ENCODE measurements at regions not wholly inside any gene's neighbourhood (a gene's known extent, or its start where the extent isn't known, plus 50 kb on each side); places are given as distances from the start of the nearest gene placed in this dataset.

DNA sequence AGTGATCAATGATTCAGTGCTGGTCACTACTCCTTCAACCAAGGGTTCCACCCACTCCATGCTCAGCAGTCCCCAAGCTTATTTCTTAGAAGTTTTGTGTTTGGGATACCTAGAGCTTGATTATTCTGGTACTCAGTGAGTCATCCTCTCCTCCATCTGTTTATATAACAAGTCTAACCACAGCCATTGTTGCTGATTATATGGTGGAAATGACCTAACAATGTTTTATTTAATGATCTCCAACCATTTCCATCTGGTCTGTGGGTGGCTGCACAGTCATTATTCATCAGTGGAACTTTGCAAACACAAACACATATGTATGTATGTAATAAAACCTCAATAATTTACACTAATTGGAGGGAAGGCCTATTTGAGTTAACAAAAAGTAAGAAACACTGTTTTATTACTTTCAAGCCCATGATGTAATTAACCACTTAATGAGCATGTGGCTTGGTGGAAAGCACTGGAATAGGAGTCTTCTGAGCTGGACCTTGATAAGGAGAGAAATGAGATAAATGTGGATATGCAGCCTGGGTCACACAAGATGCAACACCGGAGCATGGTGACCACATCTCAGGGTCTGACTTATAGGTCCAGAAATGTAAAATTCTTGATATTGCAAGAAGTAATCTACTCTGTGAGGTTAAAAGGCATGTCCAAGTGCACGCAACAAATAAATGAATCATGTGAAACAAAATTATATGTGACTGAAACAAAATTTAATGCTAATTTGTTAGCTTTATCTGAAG lies 99.0 kb upstream of the WLS start:
- DNase-seq = no peak

DNA sequence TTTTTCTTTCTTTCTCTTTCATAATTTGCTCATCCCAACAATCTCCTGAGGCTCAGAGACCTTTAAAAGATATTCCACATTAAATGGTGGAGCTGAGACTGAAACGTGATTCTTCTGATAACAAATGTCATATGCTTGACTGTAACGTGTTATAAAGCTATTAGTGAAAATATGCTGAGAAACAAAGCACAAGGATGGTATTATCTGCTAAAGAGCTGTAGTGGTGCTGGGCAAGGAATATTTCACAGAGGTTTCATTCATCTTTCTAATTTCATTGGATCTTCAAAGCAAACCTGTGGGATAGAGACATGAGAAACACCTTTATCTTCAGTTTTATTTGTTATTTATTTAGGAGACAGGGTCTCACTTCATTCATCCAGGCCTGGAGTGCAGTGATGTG lies 98.1 kb upstream of the WLS start:
- DNase-seq = no peak

DNA sequence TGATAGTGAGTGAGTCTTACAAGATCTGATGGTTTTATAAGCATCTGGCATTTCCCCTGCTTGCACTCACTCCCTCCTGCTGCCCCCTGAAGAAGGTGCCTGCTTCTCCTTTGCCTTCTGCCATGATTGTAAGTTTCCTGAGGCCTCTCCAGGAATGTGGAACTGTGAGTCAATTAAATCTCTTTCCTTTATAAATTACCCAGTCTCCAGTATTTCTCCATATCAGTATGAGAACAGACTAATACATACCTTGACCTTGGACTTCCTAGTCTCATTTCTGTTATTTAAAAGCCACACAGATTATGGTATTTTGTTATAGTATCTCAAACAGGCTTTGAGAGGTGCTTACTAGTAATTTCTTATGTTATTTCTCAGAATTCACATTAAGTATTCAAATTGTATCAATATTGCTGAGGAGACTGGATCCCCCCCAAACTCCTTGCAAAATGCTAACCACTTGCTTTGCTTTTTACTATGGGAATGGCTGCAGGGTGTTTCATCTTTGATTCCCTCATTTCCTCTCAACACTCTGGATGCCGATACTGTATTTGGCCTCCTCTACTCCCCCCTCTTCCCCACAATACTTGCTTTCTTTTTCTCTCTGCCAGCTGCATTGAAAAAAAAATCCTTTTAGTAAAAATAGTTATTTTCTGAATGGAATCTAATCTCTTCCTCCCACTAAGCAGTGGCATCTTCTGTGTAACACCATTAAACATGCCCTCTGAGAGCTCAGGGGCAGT lies 96.9 kb upstream of the WLS start:
- no peak for DNase-seq

DNA sequence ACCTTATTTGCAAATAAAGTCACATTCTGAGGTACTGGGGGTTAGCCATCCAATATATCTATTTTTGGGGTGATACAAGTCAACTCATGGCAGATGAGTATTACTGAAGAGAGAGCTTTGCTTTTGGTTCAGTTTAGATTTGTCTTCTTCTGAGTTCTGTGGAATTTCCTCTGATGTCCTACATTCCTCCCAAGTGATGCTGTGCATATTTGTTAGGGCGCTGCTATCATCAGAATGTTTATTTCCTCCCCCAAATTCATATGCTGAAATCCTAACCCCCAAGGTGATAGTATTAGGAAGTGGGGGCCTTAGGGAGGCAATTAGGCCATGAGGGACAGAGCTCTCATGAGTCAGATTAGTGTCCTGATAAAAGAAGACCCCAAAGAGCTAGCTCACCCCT lies 96.2 kb upstream of the WLS start:
- DNase-seq = no peak

DNA sequence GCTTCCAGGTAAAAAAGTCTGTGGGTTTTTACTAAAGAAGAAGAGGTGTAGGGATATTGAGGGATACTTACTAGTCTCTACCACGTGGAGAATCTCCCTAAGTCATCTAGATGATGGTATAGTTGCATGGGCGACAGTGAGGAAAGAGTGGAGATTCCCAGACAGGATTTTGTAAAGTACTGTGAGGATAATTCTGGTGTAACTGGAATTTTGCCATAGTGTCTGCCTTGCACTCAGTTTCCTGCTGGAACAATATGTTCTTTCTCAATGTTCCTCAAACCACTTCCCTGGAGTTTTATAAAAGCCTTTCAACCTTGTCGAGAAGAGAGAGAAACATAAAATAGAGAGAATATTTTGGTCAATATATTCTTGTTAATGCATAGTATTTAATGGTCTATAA lies 95.1 kb upstream of the WLS start:
- no peak for DNase-seq

DNA sequence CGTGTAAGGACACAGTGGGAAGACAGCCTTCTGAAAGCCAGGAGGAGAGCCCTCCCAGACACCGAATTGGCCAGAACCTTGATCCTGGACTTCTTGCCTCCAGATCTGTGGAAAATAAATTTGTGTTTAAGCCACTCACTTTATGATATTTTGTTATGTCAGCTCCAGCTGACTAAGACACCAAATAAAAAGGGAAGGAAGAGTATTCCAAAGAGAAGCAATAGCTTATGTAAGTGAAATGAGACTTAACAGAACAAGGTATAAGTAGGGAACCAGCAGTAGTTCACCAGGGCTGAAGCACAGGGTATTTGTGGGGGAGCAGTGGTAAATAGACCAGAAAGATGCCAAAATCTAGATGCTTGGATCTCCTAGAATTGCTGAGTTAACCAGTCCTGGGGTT lies 94.2 kb upstream of the WLS start:
- DNase-seq = no peak

DNA sequence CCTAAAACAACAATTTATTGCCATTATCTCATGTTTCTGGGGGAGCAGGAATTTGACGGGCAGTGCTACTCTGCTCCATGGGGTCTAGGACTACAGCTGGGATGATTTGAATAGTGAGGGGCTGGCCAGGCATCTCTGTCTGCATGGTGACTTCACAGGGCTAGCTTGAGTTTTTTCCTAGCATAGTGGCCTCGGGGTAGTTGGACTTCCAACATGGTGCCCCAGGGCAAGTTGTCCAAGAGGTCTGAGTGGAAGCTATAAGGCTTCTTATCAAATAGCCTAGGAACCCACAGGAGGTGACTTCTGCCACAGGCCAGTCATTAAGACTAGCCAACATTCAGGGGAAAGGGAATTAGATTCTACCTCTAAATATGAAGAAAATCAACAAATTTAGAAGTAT lies 92.0 kb upstream of the WLS start:
- no peak for DNase-seq

DNA sequence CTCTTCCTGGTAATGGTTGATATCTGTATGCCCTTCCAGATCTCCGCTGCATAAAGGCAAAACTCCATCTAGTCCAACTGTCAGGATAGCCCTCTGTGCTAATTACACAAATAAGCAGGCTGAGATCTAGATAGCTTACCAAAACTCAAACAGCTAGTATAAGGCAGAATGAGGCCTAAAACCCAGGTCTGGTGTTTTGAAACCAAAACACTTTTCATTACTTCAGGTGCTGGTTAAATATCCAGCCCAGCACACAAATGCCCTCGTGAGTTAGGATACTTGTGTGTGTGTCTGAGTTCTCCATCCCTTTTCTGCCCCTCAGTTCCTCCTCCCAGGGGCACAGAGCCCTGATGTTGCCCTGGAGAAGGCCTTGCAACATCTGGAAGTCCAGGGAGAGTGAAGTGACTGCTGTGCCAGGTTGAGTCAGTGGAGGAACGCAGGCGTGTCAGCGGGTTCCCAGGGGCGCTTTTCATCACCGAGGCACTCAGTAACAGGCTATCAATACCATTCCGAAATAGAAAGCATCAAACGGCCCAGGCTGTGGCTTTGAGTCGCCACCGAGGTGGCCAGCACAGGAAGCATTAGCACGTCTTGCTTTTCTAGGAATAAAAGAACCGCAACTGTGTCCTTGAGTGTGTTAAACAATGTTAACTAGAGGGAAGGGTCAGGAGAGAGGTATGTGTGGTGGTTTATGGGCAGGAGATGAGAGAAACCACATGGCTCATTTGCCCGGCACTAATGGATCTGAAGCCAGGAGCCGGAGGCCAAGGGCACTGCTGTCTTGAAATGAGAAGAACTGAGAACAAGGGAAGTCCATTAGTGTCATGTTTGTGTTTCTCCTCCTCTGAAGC lies 90.7 kb upstream of the WLS start:
- no peak for DNase-seq

DNA sequence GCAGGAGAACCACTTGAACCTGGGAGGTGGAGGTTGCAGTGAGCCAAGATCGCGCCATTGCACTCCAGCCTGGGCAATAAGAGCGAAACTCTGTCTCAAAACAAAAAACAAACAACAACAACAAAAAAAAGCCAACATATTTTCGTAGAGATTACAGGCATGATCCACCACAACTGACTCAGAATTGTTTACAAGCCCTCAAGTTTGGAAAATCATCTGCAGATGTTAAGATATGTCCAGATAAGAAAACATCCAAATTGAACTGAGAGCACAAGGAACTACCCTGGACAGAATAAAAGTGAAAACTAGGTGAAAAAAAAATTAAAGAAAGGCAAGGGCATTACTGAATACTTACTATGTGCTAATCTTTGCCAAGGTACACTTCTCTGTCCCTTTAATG lies 89.8 kb upstream of the WLS start:
- no peak for DNase-seq

DNA sequence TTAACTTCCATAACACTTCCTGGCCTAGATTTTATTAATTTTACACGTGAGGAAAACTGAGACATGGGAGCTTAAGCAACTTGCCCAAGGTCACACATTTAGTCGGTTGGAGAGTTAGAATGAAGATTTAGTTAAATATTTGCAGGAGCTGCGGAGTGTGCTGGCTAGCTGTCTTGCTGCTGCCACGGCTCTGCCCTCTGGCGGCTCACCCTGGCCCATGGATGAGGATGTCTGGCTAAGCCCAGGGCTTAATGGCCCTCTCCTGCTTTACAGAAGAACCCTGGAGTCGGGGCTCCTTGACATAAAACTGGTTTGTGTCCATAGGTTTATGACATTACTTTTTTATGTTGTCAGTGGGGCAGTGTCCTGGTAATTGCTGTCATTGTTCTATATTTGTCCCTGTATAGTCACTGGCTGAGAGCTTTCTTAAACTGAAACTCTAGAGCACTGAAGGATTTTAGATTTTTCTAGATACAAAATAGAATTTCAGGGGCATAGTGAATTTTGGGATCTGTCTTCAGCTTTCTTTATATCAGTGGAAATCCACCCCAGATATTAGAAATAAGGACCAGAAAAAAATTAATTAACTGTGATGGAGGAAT lies 88.9 kb upstream of the WLS start:
- DNase-seq = peak; percentile 85

DNA sequence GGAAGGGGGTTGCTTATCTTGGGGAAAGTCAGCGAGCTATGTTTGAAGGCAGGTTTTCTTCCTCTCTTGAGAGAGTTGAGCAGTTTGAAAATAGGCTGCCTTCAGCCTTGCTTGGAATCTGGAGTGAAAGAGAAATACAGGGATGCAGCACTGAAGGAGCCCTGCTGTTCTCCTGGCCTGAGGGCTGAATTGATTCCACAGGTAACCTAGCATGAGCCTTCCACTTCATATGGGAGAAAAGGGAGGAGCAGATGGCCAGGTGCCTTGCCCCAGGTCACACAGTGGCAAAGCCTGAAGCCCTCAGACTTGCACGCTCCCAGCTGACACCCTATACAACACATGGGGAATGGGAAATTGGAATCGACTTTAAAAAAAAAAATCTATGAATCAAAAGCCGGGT lies 88.0 kb upstream of the WLS start:
- DNase-seq = peak; percentile 69

DNA sequence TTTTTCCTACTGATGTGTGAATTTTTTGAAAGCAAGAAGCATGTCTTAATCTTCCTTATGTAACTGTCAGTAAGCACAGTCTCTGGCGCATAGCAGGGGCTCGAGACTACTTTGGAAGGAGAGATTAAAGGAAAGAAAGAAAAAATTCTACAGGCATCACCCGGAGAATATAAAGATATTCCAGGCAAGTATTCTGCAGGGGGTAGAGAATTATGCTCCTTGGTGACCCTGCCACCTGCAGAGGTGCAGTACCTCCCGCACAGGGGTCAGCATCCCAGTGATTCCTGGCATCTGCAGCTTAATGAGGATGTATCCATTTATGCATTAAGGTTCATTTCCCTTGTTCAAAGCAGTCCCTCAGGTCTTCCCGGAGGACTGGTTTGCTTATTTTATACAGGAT lies 87.6 kb upstream of the WLS start:
- DNase-seq = no peak

DNA sequence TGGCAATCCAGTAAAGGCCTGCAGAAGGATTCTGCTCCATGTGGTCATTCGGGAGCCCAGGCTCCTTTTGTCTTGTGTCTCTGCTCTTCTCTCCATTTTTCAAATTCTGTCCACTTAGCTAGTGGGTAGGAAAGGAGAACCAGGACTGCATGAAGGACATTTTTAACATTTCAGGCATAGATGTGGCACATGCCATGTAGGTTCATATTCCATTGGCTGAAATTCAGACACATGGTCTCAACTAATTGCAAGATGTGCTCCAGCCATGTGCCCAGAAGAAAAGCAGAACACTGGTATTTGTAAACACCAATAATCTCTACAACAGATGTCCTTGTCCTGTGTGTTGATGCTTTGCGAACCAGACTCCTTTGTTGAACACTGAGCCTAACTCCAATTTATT lies 85.2 kb upstream of the WLS start:
- DNase-seq = no peak

DNA sequence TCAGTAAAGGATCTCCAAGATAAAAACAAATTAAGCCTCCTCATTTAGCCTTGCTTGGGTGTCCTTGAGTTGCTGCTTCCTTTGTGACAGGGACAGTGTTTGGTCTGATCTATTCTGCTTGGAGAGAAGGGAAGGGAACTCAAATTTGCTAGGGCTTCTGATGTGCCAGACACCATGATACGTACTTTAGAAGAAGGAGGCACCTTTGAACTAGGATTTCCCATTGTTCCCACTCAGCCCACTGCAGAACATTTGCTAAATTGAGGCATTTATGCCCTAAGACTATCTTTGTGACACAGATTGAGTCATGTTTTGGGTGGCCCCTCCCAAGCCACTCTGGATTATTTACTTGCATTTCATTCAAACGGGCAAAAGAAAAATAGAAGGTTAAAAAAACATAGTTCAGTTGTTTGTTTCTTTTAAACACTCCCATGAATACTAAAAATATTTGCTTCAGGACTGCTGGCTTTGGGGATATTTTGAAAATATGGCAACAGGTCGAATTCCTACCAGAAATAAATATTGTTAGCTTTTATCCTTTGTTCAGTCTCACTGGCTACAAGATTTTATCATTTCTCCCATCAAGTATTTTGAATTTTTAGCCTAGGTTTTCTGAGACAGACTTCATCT lies 81.9 kb upstream of the WLS start:
- DNase-seq = peak; percentile 98

DNA sequence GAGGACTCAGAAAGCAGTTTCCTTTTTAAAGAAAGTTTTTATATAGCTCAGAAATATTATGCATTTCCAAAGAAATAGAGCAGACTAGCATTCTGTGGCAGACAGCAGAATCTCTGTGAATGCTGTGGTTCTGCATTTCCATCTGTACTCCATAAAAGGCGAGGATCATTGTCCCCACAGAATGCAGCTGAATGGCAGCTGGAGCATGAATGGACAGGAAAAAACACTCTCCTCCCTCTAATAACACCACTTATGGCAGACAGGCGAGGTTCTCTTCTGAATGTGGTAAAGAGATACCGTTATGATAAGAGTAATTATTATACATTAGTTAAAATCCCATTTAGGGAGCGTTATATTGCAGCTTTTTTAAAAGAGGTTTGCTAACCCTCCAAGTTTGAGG lies 81.4 kb upstream of the WLS start:
- peak; percentile 98 for DNase-seq

DNA sequence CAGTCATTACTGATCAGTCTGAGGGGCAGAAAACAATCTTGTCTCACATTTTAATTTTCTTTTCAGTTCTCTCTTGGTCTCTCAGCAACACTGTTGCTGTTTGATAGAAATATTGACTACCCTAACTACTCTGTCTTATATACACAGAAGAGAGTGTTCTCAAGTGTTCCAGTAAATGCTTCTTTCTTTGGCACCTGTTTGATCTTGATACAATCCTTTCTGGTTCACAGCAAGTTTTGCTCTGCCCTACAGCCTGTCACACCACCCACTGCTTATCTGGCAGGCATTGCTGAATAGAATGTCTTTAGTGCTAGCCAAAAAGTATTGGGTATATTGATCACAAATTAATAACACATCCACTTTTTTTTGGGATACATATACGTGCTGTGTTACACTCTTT lies 75.7 kb upstream of the WLS start:
- DNase-seq = peak; percentile 91

DNA sequence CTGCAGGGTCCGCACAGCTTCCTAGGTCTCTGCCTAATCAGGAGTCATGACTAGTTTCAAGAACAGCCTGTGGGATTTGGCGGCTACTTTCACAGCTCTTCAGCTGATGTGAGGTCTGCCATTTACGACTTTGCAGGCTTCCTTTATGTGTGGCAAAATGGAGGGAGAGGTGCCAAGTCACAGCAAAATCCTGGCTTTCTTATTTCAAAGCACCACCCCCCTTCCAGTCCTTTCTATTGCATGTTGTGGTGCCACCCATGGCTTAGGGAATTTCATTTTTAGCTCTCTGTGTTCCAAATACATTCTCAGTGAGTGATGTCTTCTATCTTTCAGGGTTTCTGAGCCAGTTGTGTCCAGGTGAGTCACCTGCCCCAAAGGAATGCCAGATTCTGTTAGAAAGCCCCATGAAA lies 75.1 kb upstream of the WLS start:
- DNase-seq = peak; percentile 68

DNA sequence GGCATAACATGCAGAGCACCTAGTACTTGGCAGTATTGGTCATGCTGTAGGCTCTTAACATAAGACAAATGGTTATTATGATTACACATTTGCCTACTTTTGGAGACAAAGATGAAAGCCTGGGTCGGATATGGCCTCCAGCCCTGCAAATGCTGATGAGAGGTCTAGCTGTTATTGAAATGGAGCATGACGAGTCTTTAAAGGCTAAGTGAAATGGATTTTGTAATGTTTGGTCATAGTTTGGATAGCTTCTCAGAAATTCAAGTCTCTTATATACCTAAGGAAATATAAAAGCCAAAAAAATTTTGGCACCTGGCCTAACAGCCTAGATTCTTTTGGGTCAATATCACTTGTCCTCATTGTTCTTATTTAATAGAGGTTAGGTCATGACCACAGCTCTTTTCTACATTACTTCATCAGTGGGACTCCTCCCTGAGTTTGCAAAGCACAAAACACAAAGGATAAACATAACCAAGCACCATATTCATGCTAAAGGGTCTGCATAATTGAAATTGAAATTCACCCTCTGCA lies 69.2 kb upstream of the WLS start:
- DNase-seq = no peak

DNA sequence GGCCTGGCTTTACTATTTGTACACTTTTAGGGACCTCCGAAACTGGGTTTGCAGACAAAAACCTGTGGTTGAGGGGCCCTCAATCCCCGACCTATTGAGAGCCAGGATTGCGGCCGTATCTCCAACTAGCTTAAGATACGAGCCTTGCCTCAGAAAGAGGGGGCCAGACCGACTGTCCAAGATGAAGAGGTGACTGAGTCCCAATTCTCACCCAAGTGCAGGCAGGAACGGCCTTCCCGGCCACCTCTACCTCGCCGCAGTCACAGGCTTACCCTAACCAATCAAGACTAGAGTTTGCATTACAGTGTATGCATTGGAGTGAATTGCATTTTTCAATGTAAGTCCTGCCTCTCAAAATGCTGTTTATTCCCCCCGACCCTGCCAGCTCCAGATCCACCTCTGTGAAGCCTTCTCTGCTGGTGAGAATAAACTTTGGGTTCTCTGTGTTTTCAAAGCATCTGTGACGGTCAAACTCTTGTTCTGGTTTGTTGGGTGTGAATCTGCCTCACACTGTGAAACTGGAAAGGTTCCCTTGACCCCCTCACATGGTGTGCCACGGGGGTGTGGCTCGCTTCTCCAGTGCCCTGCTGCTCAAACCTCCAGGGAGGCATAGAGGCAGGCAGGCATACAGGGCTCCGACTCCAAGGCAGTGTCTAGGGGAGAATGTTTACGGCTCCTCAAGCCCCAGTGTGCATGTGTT lies 62.2 kb upstream of the WLS start:
- DNase-seq = no peak

DNA sequence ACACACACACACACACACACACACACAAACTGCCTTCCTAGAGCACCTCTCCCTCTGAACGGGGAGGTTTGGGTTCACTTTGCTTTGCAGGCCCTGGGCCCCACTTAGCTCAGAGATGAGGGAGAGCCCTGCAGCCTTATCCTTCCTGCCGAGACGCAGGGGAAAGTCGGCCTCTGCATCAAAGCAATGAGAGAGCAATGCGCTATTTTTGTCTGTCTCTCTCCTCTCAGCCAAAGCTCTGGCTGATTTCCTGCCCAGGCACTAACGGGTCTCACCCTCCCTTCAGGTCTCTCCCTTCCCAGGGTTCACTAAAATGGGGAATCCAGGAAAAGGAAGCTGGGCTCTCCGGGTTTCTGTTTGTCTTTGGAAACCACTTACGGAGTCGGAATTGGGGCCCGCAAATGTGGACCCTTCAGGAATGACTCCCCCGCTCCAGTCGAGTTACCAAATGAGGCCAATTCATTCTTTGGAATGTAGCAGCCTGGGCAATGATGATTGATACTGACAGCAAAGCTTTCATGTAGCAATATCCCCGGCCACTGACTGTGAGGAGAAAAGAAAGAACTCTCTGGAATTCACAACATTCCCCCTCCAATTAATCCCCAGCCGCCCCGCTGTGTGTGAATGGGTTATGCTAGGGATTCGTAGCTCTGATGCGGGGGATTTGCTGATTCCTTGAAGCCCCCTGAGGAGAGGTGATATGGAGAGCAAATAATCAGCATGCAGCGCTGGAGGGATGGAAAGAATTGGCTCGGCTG lies 61.5 kb upstream of the WLS start:
- no peak for DNase-seq

DNA sequence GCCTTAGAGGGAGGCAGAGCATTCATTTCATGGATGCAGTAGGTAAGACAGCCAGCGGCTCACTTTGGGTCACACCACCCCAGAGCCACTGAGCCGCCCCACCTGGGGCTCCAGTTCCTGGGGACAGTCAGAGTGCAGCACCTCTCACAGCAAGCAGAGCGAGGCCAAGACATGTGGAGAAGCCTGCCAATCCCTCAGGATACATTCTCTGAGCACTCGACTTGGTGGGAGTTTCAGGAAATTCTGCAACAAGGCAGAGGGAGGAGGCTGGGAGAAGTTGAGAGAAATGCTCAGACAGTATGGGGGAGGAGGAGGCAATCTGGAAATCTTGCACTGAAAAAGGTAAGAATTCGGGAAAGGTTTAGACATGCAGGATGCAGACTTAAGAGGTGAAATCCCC lies 60.8 kb upstream of the WLS start:
- no peak for DNase-seq

Data from NCI-H510A treated with DMSO at 0.1 percent for 48 hours (cell line).